ENCODE measurements at regions not wholly inside any gene's neighbourhood (a gene's known extent, or its start where the extent isn't known, plus 50 kb on each side); places are given as distances from the start of the nearest gene placed in this dataset.

DNA sequence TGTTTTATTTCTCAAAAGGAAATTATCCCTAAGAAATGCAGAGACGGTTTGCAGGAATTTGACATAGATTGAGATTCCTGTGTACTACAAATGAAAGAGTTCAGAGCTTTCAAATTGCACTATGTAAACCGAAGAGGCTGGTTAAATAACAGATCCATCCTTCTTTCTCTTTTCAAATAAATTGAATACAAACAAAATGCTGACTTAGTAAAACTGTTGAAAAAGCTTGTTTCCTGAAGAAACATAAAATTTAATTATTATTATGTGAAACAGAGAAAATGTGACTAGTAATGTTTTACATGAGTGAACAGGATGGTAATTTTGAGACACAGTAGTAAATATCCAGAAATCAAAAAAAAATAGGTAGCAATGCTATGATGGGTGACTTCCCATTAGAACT, 441.2 kb downstream of the LRRIQ3 start:
- in situ Hi-C loops (cut with MboI) = no loop called here
- Histone ChIP-seq H3K9ac (no peak overlapping the region), H4K20me1 (ENCODE audit: insufficient read depth) (no peaks in the 10 kb centered on the region), H3K27me3 (replicated peaks; ENCODE audit: insufficient read depth) (no peaks in the 10 kb centered on the region), H3K27ac (no peak overlapping the region), H3K79me2 (ENCODE audit: insufficient read depth) (no peaks in the 10 kb centered on the region), H3K9me3 (ENCODE audit: low read depth) (no peaks in the 10 kb centered on the region), H3K4me2 (ENCODE audit: unreplicated experiment) (no peak overlapping the region), H3K4me3 (no peak overlapping the region), H3K9me2 (ENCODE audit: insufficient read depth) (no peaks in the 10 kb centered on the region), H3F3A (ENCODE audit: insufficient read depth) (no peaks in the 10 kb centered on the region), H2AFZ (no peak overlapping the region), H3K4me1 (ENCODE audit: insufficient read depth) (no peaks in the 10 kb centered on the region), H3K36me3 (ENCODE audit: low read depth) (no peaks in the 10 kb centered on the region)
- WGBS, 2 experiments (ENCODE audit: low coverage in 1 of 2, low lambda C conversion rate in 2 of 2, missing lambda C conversion rate in 2 of 2) = 3 to 5% methylated on average over 2 of the region's 2 CpGs
- no peak for DNase-seq
- TF ChIP-seq EZH2phosphoT487 (IDR thresholded peaks at IDR 0.05; ENCODE audit: insufficient read depth, low read depth) (no peak), EZH2 (IDR thresholded peaks at IDR 0.05; ENCODE audit: insufficient read depth, poor library complexity, severe bottlenecking) (no peak)

DNA sequence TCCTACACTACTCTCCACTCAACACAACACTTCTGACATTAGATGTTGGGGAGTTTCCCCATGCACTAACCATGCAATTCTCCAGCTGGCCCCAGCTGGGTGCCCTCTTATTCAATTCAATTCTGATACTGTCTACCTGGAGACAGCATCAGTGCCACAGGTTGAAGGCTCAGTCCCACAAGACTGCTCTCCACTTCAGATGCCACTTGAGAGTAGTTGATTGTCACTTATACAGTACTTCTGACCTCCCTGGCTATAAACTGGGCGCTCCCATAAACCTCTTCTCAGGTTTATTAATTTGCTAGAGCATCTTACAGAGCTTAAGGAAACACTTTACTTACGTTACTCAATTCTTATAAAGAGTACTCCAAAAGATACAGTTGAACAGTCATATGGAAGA, 442.3 kb downstream of the LRRIQ3 start:
- in situ Hi-C loops (cut with MboI) = no loop called here
- Histone ChIP-seq H4K20me1 (ENCODE audit: insufficient read depth) (no peaks in the 10 kb centered on the region), H3K4me3 (no peak overlapping the region), H3K36me3 (ENCODE audit: low read depth) (no peaks in the 10 kb centered on the region), H3F3A (ENCODE audit: insufficient read depth) (no peaks in the 10 kb centered on the region), H3K9me3 (ENCODE audit: low read depth) (no peaks in the 10 kb centered on the region), H3K4me1 (ENCODE audit: insufficient read depth) (no peaks in the 10 kb centered on the region), H3K27me3 (replicated peaks; ENCODE audit: insufficient read depth) (no peaks in the 10 kb centered on the region), H3K9me2 (ENCODE audit: insufficient read depth) (no peaks in the 10 kb centered on the region), H3K9ac (no peak overlapping the region), H3K4me2 (ENCODE audit: unreplicated experiment) (no peak overlapping the region), H3K79me2 (ENCODE audit: insufficient read depth) (no peaks in the 10 kb centered on the region), H2AFZ (no peak overlapping the region), H3K27ac (no peak overlapping the region)
- WGBS, 2 experiments (ENCODE audit: low coverage in 1 of 2, low lambda C conversion rate in 2 of 2, missing lambda C conversion rate in 2 of 2) = 4 to 5% methylated on average over 2 of the region's 2 CpGs
- no peak for TF ChIP-seq EZH2 (IDR thresholded peaks at IDR 0.05; ENCODE audit: insufficient read depth, poor library complexity, severe bottlenecking)
- TF ChIP-seq EZH2phosphoT487 (IDR thresholded peaks at IDR 0.05; ENCODE audit: insufficient read depth, low read depth) = no peak
- DNase-seq = no peak

DNA sequence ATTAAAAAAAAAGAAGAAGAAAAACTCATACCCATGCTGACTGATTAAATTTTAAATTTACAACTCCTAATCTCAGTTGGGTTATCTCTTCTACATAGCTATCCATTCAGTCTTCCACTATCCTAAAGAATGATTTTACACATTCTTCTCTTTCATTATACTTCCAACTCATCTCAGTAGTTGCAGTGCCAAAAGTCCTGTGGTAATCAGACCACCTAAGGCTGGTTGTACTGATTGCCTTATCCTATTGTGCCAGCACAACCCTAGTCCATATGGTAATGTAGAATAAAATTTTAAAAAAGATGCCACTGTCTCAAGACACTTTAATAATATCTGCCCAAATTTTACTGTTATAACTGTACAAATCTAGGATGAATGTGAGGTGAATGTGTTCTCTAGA, 448.0 kb downstream of the LRRIQ3 start:
- in situ Hi-C loops (cut with MboI) = no loop called here
- Histone ChIP-seq H3K9me2 (ENCODE audit: insufficient read depth) (no peaks in the 10 kb centered on the region; the same call in 1 of the 2 replicates), H3F3A (ENCODE audit: insufficient read depth) (no peaks in the 10 kb centered on the region), H3K4me3 (no peak overlapping the region), H3K27ac (no peak overlapping the region), H3K4me1 (ENCODE audit: insufficient read depth) (no peaks in the 10 kb centered on the region), H4K20me1 (ENCODE audit: insufficient read depth) (no peaks in the 10 kb centered on the region), H3K27me3 (replicated peaks; ENCODE audit: insufficient read depth) (no peaks in the 10 kb centered on the region), H3K36me3 (ENCODE audit: low read depth) (no peaks in the 10 kb centered on the region), H3K9ac (no peak overlapping the region), H3K79me2 (ENCODE audit: insufficient read depth) (no peaks in the 10 kb centered on the region), H2AFZ (no peak overlapping the region), H3K9me3 (ENCODE audit: low read depth) (peaks cover 2% of the 10 kb centered on the region), H3K4me2 (ENCODE audit: unreplicated experiment) (no peak overlapping the region)
- no peak for DNase-seq
- TF ChIP-seq EZH2 (IDR thresholded peaks at IDR 0.05; ENCODE audit: insufficient read depth, poor library complexity, severe bottlenecking) = no peak
- no peak for TF ChIP-seq EZH2phosphoT487 (IDR thresholded peaks at IDR 0.05; ENCODE audit: insufficient read depth, low read depth)

DNA sequence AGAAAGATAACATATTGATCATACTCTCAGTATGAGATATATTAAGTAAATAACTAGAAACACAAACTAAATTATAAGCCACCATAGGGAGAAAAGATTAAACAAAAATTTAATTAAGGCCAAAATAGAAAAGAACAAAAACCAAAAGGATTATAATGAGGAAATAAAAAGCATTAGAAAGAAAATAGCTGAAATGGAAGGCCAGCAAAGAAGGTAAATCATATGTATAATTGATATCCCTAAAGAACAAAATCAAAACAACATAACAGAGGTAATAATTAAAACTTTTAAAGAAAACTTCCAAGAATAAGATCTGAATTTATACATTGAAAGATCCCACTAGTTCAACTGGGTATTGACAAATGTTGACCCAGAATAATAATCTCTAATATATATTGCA, 453.0 kb downstream of the LRRIQ3 start:
- no peaks in the 10 kb centered on the region; the same call in 1 of the 2 replicates for H3K9me2 ChIP-seq (ENCODE audit: insufficient read depth)
- H3K27ac ChIP-seq = no peak overlapping the region
- H3F3A ChIP-seq (ENCODE audit: insufficient read depth) = no peaks in the 10 kb centered on the region
- H3K4me2 ChIP-seq (ENCODE audit: unreplicated experiment) = no peak overlapping the region
- H3K27me3 ChIP-seq (replicated peaks; ENCODE audit: insufficient read depth) = no peaks in the 10 kb centered on the region
- in situ Hi-C loops (cut with MboI) = no loop called here
- no peak overlapping the region for H2AFZ ChIP-seq
- TF ChIP-seq EZH2 (IDR thresholded peaks at IDR 0.05; ENCODE audit: insufficient read depth, poor library complexity, severe bottlenecking) (no peak), EZH2phosphoT487 (IDR thresholded peaks at IDR 0.05; ENCODE audit: insufficient read depth, low read depth) (no peak)
- H3K4me3 ChIP-seq = no peak overlapping the region
- no peaks in the 10 kb centered on the region for H4K20me1 ChIP-seq (ENCODE audit: insufficient read depth)
- H3K36me3 ChIP-seq (ENCODE audit: low read depth) = no peaks in the 10 kb centered on the region
- no peaks in the 10 kb centered on the region for H3K4me1 ChIP-seq (ENCODE audit: insufficient read depth)
- no peaks in the 10 kb centered on the region for H3K79me2 ChIP-seq (ENCODE audit: insufficient read depth)
- no peak for DNase-seq
- no peak overlapping the region for H3K9ac ChIP-seq
- peaks cover 2% of the 10 kb centered on the region for H3K9me3 ChIP-seq (ENCODE audit: low read depth)

DNA sequence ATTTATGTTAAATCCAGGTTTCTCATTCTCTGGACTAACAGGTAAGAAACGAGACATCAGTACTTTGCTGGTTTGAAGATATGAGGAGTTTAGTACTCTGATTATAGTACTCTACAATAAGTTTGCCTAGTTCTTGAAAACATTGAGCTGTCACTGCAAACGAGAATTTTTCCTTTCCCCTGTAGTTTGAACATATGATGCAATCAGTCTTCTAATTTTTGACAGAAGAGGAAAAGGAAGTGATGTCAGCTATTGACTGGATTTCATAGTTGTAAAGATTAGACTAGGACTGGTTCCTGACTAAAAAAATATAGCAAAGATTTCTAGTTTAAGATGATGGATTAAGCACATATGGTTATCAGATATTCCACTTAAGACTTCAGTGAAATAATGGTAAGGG, 461.9 kb downstream of the LRRIQ3 start:
- Histone ChIP-seq H3K4me3 (no peak overlapping the region), H3F3A (ENCODE audit: insufficient read depth) (no peaks in the 10 kb centered on the region), H4K20me1 (ENCODE audit: insufficient read depth) (no peaks in the 10 kb centered on the region), H3K79me2 (ENCODE audit: insufficient read depth) (no peaks in the 10 kb centered on the region), H3K4me2 (ENCODE audit: unreplicated experiment) (no peak overlapping the region), H3K9me3 (ENCODE audit: low read depth) (no peaks in the 10 kb centered on the region), H3K4me1 (ENCODE audit: insufficient read depth) (no peaks in the 10 kb centered on the region), H3K9me2 (ENCODE audit: insufficient read depth) (no peaks in the 10 kb centered on the region), H3K9ac (no peak overlapping the region), H3K27ac (no peak overlapping the region), H3K27me3 (replicated peaks; ENCODE audit: insufficient read depth) (no peaks in the 10 kb centered on the region), H2AFZ (no peak overlapping the region), H3K36me3 (ENCODE audit: low read depth) (no peaks in the 10 kb centered on the region)
- in situ Hi-C loops (cut with MboI) = no loop called here
- 0 to 4% methylated on average over 2 of the region's 2 CpGs for WGBS, 2 experiments (ENCODE audit: low coverage in 1 of 2, low lambda C conversion rate in 2 of 2, missing lambda C conversion rate in 2 of 2)
- no peak for DNase-seq
- TF ChIP-seq EZH2 (IDR thresholded peaks at IDR 0.05; ENCODE audit: insufficient read depth, poor library complexity, severe bottlenecking) (no peak), EZH2phosphoT487 (IDR thresholded peaks at IDR 0.05; ENCODE audit: insufficient read depth, low read depth) (no peak)
